GM23338 (cell line): ENCODE measurements at regions not wholly inside any gene's neighbourhood (a gene's known extent, or its start where the extent isn't known, plus 50 kb on each side); places are given as distances from the start of the nearest gene placed in this dataset.

Experiments used
- CREB1 ChIP-seq: fragments of 250-450 bp; sonication (Bioruptor Pico); IDR thresholded peaks from 2 replicates; pipeline ENCODE4 v1.5.0; 2020; ENCODE audit warnings: low read depth, mild to moderate bottlenecking, moderate library complexity
- EZH2 ChIP-seq: fragments of 200-600 bp; sonication (generic); IDR thresholded peaks from one replicate; pipeline ENCODE4 v1.8.0; 2017; ENCODE audit warnings: antibody characterized with exemption, mild to moderate bottlenecking, low read depth; ENCODE audit not compliant: unreplicated experiment
- EZH2phosphoT487 ChIP-seq: fragments of 200-600 bp; sonication (generic); IDR thresholded peaks from one replicate; pipeline ENCODE4 v1.8.1; 2018; ENCODE audit warnings: antibody characterized with exemption; ENCODE audit not compliant: unreplicated experiment
- JUNB ChIP-seq: IDR thresholded peaks from one replicate; pipeline ENCODE4 v1.6.1; 2016; ENCODE audit warnings: antibody characterized with exemption; ENCODE audit not compliant: unreplicated experiment
- NANOG ChIP-seq: IDR thresholded peaks from 2 replicates; pipeline ENCODE4 v1.6.1; 2016; ENCODE audit warnings: antibody characterized with exemption, borderline replicate concordance
- POLR2AphosphoS5 ChIP-seq: IDR thresholded peaks from 2 replicates; pipeline ENCODE4 v1.6.1; 2016; ENCODE audit warnings: antibody characterized with exemption, low read depth
- STAT1 ChIP-seq: IDR thresholded peaks from one replicate; pipeline ENCODE4 v1.6.1; 2016; ENCODE audit warnings: antibody characterized with exemption; ENCODE audit not compliant: unreplicated experiment
- ZNF114 ChIP-seq: fragments of 250-450 bp; sonication (Bioruptor Pico); IDR thresholded peaks from 2 replicates; pipeline ENCODE4 v1.5.0; 2020; ENCODE audit warnings: mild to moderate bottlenecking, moderate library complexity
- TF ChIP-seq, protein P1 (sequence below), 2 experiments: fragments of 200-600 bp in 1 of 2; sonication (generic) in 1 of 2; conservative IDR thresholded peaks; 2 replicates each; pipeline versions ENCODE4 v1.5.1 to v1.6.1; 2016 to 2017; ENCODE audit warnings: antibody characterized with exemption in 2 of 2, low read depth in 2 of 2, mild to moderate bottlenecking in 2 of 2, moderate library complexity in 1 of 2
- TF ChIP-seq, protein P2 (sequence below): IDR thresholded peaks from one replicate; pipeline ENCODE4 v1.6.1; 2018; ENCODE audit warnings: antibody characterized with exemption; ENCODE audit not compliant: unreplicated experiment
- TF ChIP-seq, protein P3 (sequence below): IDR thresholded peaks from 2 replicates; pipeline ENCODE4 v1.6.1; 2016; ENCODE audit warnings: antibody characterized with exemption
- TF ChIP-seq, protein P4 (sequence below): fragments of 250-450 bp; sonication (Bioruptor Pico); IDR thresholded peaks from 2 replicates; pipeline ENCODE4 v1.5.0; 2020; ENCODE audit warnings: mild to moderate bottlenecking, moderate library complexity

DNA sequence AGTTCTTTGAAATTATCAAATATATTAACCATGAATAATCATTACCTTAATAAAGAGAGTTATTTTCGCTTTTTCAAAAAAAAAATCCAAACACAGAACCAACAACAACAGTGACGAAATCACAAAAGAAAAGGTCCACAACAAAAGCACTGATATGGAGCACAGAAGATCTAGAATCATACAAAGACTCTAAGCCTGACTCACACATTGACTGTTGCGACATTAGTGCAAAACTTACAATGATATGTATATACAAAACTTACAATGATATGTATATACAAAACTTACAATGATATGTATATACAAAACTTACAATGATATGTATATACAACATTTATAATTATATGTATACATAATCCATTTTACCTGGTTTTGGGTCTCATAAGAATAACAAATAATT lies 117.7 kb downstream of the USP22 start:
- no peak for TF ChIP-seq POLR2AphosphoS5
- TF ChIP-seq, protein P1, sequence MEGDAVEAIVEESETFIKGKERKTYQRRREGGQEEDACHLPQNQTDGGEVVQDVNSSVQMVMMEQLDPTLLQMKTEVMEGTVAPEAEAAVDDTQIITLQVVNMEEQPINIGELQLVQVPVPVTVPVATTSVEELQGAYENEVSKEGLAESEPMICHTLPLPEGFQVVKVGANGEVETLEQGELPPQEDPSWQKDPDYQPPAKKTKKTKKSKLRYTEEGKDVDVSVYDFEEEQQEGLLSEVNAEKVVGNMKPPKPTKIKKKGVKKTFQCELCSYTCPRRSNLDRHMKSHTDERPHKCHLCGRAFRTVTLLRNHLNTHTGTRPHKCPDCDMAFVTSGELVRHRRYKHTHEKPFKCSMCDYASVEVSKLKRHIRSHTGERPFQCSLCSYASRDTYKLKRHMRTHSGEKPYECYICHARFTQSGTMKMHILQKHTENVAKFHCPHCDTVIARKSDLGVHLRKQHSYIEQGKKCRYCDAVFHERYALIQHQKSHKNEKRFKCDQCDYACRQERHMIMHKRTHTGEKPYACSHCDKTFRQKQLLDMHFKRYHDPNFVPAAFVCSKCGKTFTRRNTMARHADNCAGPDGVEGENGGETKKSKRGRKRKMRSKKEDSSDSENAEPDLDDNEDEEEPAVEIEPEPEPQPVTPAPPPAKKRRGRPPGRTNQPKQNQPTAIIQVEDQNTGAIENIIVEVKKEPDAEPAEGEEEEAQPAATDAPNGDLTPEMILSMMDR (conservative IDR thresholded peaks at IDR 0.05; ENCODE audit: low read depth in 2 of 2) = no peak
- no peak for TF ChIP-seq EZH2
- TF ChIP-seq, protein P2, sequence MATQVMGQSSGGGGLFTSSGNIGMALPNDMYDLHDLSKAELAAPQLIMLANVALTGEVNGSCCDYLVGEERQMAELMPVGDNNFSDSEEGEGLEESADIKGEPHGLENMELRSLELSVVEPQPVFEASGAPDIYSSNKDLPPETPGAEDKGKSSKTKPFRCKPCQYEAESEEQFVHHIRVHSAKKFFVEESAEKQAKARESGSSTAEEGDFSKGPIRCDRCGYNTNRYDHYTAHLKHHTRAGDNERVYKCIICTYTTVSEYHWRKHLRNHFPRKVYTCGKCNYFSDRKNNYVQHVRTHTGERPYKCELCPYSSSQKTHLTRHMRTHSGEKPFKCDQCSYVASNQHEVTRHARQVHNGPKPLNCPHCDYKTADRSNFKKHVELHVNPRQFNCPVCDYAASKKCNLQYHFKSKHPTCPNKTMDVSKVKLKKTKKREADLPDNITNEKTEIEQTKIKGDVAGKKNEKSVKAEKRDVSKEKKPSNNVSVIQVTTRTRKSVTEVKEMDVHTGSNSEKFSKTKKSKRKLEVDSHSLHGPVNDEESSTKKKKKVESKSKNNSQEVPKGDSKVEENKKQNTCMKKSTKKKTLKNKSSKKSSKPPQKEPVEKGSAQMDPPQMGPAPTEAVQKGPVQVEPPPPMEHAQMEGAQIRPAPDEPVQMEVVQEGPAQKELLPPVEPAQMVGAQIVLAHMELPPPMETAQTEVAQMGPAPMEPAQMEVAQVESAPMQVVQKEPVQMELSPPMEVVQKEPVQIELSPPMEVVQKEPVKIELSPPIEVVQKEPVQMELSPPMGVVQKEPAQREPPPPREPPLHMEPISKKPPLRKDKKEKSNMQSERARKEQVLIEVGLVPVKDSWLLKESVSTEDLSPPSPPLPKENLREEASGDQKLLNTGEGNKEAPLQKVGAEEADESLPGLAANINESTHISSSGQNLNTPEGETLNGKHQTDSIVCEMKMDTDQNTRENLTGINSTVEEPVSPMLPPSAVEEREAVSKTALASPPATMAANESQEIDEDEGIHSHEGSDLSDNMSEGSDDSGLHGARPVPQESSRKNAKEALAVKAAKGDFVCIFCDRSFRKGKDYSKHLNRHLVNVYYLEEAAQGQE = no peak
- TF ChIP-seq ZNF114 (CRISPR knock-in tag) = no peak
- TF ChIP-seq CREB1 (CRISPR knock-in tag) = no peak
- no peak for TF ChIP-seq EZH2phosphoT487
- no peak for TF ChIP-seq JUNB
- TF ChIP-seq, protein P3, sequence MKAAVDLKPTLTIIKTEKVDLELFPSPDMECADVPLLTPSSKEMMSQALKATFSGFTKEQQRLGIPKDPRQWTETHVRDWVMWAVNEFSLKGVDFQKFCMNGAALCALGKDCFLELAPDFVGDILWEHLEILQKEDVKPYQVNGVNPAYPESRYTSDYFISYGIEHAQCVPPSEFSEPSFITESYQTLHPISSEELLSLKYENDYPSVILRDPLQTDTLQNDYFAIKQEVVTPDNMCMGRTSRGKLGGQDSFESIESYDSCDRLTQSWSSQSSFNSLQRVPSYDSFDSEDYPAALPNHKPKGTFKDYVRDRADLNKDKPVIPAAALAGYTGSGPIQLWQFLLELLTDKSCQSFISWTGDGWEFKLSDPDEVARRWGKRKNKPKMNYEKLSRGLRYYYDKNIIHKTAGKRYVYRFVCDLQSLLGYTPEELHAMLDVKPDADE = no peak
- TF ChIP-seq, protein P4, sequence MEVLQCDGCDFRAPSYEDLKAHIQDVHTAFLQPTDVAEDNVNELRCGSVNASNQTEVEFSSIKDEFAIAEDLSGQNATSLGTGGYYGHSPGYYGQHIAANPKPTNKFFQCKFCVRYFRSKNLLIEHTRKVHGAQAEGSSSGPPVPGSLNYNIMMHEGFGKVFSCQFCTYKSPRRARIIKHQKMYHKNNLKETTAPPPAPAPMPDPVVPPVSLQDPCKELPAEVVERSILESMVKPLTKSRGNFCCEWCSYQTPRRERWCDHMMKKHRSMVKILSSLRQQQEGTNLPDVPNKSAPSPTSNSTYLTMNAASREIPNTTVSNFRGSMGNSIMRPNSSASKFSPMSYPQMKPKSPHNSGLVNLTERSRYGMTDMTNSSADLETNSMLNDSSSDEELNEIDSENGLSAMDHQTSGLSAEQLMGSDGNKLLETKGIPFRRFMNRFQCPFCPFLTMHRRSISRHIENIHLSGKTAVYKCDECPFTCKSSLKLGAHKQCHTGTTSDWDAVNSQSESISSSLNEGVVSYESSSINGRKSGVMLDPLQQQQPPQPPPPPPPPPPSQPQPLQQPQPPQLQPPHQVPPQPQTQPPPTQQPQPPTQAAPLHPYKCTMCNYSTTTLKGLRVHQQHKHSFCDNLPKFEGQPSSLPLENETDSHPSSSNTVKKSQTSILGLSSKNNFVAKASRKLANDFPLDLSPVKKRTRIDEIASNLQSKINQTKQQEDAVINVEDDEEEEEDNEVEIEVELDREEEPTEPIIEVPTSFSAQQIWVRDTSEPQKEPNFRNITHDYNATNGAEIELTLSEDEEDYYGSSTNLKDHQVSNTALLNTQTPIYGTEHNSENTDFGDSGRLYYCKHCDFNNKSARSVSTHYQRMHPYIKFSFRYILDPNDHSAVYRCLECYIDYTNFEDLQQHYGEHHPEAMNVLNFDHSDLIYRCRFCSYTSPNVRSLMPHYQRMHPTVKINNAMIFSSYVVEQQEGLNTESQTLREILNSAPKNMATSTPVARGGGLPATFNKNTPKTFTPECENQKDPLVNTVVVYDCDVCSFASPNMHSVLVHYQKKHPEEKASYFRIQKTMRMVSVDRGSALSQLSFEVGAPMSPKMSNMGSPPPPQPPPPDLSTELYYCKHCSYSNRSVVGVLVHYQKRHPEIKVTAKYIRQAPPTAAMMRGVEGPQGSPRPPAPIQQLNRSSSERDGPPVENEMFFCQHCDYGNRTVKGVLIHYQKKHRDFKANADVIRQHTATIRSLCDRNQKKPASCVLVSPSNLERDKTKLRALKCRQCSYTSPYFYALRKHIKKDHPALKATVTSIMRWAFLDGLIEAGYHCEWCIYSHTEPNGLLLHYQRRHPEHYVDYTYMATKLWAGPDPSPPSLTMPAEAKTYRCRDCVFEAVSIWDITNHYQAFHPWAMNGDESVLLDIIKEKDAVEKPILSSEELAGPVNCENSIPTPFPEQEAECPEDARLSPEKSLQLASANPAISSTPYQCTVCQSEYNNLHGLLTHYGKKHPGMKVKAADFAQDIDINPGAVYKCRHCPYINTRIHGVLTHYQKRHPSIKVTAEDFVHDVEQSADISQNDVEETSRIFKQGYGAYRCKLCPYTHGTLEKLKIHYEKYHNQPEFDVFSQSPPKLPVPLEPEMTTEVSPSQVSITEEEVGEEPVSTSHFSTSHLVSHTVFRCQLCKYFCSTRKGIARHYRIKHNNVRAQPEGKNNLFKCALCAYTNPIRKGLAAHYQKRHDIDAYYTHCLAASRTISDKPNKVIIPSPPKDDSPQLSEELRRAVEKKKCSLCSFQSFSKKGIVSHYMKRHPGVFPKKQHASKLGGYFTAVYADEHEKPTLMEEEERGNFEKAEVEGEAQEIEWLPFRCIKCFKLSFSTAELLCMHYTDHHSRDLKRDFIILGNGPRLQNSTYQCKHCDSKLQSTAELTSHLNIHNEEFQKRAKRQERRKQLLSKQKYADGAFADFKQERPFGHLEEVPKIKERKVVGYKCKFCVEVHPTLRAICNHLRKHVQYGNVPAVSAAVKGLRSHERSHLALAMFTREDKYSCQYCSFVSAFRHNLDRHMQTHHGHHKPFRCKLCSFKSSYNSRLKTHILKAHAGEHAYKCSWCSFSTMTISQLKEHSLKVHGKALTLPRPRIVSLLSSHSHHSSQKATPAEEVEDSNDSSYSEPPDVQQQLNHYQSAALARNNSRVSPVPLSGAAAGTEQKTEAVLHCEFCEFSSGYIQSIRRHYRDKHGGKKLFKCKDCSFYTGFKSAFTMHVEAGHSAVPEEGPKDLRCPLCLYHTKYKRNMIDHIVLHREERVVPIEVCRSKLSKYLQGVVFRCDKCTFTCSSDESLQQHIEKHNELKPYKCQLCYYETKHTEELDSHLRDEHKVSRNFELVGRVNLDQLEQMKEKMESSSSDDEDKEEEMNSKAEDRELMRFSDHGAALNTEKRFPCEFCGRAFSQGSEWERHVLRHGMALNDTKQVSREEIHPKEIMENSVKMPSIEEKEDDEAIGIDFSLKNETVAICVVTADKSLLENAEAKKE (CRISPR knock-in tag) = no peak
- no peak for TF ChIP-seq STAT1
- no peak for TF ChIP-seq NANOG
